A673 (cell line): ENCODE measurements at regions not wholly inside any gene's neighbourhood (a gene's known extent, or its start where the extent isn't known, plus 50 kb on each side); places are given as distances from the start of the nearest gene placed in this dataset.

Source experiments
- BruUV-seq: library from RNA; stranded (reverse); fragments of 400-500 nt; replicated peaks from 2 replicates; lab custom pipeline; 2021; lab: Mats Ljungman, UMichigan
- CTCF ChIA-PET: fragments of 300-600 bp; sonication (Branson Sonifier 250); formaldehyde crosslinking; loops from one replicate; lab custom pipeline; 2022; ENCODE audit warnings: antibody characterized with exemption; lab: Charles Lee
- POLR2A ChIA-PET: fragments of 300-600 bp; sonication (Branson Sonifier 250); formaldehyde crosslinking; loops from one replicate; lab custom pipeline; 2022; ENCODE audit warnings: antibody characterized with exemption; ENCODE audit not compliant: low non-redundant PET; lab: Charles Lee
- DNase-seq: peaks from one replicate; pipeline ENCODE4 v3.0.0-alpha.2; 2015; ENCODE audit warnings: low spot score
- H3K27ac ChIP-seq: fragments of 200-600 bp; sonication (generic); 2 replicates; pipeline ENCODE4 v1.5.1; 2016; ENCODE audit warnings: mixed run types, low read depth, mild to moderate bottlenecking, mixed read lengths, antibody characterized with exemption, low read length; ENCODE audit not compliant: poor library complexity, severe bottlenecking
- H3K27me3 ChIP-seq: fragments of 200-600 bp; sonication (generic); replicated peaks from 2 replicates; pipeline ENCODE4 v1.6.1; 2017; ENCODE audit warnings: mixed run types, low read depth, mild to moderate bottlenecking, mixed read lengths, antibody characterized with exemption, low read length; ENCODE audit not compliant: insufficient read depth, poor library complexity
- H3K36me3 ChIP-seq: fragments of 200-600 bp; sonication (generic); 2 replicates; pipeline ENCODE4 v1.6.1; 2016; ENCODE audit warnings: mixed run types, mild to moderate bottlenecking, mixed read lengths, antibody characterized with exemption, low read length; ENCODE audit not compliant: insufficient read depth, poor library complexity, severe bottlenecking
- H3K4me1 ChIP-seq: fragments of 200-600 bp; sonication (generic); 2 replicates; pipeline ENCODE4 v1.6.1; 2017; ENCODE audit warnings: mixed run types, mild to moderate bottlenecking, mixed read lengths, antibody characterized with exemption, low read length; ENCODE audit not compliant: insufficient read depth, poor library complexity, severe bottlenecking
- H3K4me3 ChIP-seq: fragments of 200-600 bp; sonication (generic); 2 replicates; pipeline ENCODE4 v1.5.1; 2016; ENCODE audit warnings: low read depth, mixed run types, mild to moderate bottlenecking, mixed read lengths, low read length; ENCODE audit not compliant: poor library complexity, severe bottlenecking
- H3K9me3 ChIP-seq: fragments of 200-600 bp; sonication (generic); 2 replicates; pipeline ENCODE4 v1.6.1; 2016; ENCODE audit warnings: mixed run types, low read depth, mild to moderate bottlenecking, mixed read lengths, antibody characterized with exemption, low read length; ENCODE audit not compliant: poor library complexity, severe bottlenecking
- EZH2 ChIP-seq: fragments of 200-600 bp; sonication (generic); IDR thresholded peaks from 2 replicates; pipeline ENCODE4 v1.6.1; 2017; ENCODE audit warnings: borderline replicate concordance, low read depth, mild to moderate bottlenecking, mixed read lengths, antibody characterized with exemption, low read length; ENCODE audit not compliant: poor library complexity, severe bottlenecking
- intact Hi-C: fragments of 100-400 bp; cut with micrococcal nuclease; formaldehyde crosslinking; loops from one replicate; pipeline ENCODE4 v1.10.0; 2022; ENCODE audit not compliant: unreplicated experiment
- TF ChIP-seq, protein P1 (sequence below): fragments of 300-800, 200-600 bp; sonication (generic); conservative IDR thresholded peaks from 2 replicates; pipeline ENCODE4 v1.5.1; 2017; ENCODE audit warnings: low read depth, mild to moderate bottlenecking, antibody characterized with exemption, low read length, moderate library complexity, mixed read lengths

DNA sequence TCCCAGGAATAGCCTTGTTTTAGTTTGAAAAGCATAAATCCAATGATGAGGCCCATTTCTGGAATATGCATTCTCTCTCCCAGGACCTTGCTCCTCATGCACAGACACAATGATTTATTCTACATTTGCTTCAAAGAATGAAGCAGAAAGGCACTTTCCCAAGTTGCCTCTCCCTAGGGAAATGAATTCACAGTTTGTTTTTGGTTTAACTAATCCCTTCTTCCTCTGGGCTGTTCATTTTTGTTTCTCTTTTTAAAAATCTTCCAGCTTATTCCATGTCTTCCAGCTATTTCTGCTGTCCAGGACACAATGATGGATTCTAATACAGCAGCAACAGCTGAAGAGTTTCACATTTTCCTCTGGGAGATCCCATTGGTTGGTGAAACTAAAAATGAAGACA lies 1529.2 kb upstream of the TENM4 start:
- Histone ChIP-seq H3K9me3 (no peaks in the 10 kb centered on the region), H3K4me3 (no peak overlapping the region), H3K36me3 (no peaks in the 10 kb centered on the region), H3K27me3 (no peaks in the 10 kb centered on the region), H3K27ac (no peak overlapping the region), H3K4me1 (peaks cover 9% of the 10 kb centered on the region)
- peak; percentile 68 for DNase-seq
- intact Hi-C loops = no loop called here
- CTCF ChIA-PET = no interaction called here
- no TSS peak for BruUV-seq
- TF ChIP-seq, protein P1, sequence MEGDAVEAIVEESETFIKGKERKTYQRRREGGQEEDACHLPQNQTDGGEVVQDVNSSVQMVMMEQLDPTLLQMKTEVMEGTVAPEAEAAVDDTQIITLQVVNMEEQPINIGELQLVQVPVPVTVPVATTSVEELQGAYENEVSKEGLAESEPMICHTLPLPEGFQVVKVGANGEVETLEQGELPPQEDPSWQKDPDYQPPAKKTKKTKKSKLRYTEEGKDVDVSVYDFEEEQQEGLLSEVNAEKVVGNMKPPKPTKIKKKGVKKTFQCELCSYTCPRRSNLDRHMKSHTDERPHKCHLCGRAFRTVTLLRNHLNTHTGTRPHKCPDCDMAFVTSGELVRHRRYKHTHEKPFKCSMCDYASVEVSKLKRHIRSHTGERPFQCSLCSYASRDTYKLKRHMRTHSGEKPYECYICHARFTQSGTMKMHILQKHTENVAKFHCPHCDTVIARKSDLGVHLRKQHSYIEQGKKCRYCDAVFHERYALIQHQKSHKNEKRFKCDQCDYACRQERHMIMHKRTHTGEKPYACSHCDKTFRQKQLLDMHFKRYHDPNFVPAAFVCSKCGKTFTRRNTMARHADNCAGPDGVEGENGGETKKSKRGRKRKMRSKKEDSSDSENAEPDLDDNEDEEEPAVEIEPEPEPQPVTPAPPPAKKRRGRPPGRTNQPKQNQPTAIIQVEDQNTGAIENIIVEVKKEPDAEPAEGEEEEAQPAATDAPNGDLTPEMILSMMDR = no peak
- no peak for TF ChIP-seq EZH2
- POLR2A ChIA-PET = no interaction called here

DNA sequence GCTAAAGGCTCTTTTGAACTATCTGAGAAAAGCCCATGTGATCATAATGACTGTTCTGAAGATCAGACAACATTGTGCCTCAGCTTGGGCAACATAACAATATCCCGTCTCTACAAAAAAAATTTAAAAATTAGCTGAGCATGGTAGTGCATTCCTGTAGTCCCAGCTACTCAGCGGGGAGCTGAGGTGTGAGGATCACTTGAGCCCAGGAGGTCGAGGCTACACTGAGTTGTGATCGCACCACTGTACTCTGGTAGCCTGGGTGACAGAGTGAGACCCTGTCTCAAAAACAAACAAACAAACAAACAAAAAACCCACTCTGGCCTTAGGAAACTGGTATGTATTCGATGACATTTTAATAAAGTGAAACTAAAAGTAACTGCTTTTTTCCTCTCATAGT lies 1526.8 kb upstream of the TENM4 start:
- ChIA-PET CTCF (no interaction called here), POLR2A (no interaction called here)
- intact Hi-C loops = no loop called here
- H3K4me1 ChIP-seq = peaks cover 9% of the 10 kb centered on the region
- no peak for DNase-seq
- H3K27ac ChIP-seq = no peak overlapping the region
- no peaks in the 10 kb centered on the region for H3K9me3 ChIP-seq
- no peak overlapping the region for H3K4me3 ChIP-seq
- H3K36me3 ChIP-seq = no peaks in the 10 kb centered on the region
- no peaks in the 10 kb centered on the region for H3K27me3 ChIP-seq
- no TSS peak for BruUV-seq
- TF ChIP-seq, protein P1 = no peak
- no peak for TF ChIP-seq EZH2

DNA sequence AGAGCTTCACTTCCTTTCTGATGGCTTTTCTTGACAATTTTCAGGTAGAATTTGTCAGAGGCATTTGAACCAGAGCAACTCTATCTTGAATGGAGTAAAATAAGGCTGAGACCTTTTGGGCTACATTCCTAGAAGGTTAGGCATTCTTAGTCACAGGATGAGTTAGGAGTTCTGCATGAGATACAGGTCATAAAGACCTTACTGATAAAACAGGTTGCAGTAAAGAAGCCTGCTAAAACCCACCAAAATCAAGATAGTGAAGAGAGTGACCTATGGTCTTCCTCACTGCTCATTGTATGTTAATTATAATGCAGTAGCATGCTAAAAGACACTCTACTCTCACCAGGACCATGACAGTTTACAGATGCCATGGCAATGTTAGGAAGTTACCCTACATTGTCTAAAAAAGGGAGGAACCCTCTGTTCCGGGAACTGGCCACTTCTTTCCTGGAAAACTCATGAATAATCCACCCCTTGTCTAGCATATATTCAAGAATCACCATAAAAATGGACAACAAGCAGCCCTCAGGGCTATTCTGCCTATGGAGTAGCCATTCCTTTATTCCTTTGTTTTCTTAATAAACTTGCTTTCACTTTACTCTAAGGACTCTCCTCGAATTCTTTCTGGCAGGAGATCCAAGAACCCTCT lies 1519.7 kb upstream of the TENM4 start:
- Histone ChIP-seq H3K27me3 (no peaks in the 10 kb centered on the region), H3K4me3 (no peak overlapping the region), H3K9me3 (no peaks in the 10 kb centered on the region), H3K27ac (no peak overlapping the region), H3K36me3 (no peaks in the 10 kb centered on the region), H3K4me1 (peaks cover 6% of the 10 kb centered on the region)
- DNase-seq = no peak
- BruUV-seq = no TSS peak
- POLR2A ChIA-PET = no interaction called here
- CTCF ChIA-PET = no interaction called here
- TF ChIP-seq, protein P1 = no peak
- TF ChIP-seq EZH2 = no peak
- intact Hi-C loops = no loop called here
